Fibroblast of lung (primary cell): ENCODE measurements at regions not wholly inside any gene's neighbourhood (a gene's known extent, or its start where the extent isn't known, plus 50 kb on each side); places are given as distances from the start of the nearest gene placed in this dataset.

ENCODE experiments used
- DNase-seq, 2 donors: peaks; one replicate each; pipeline versions ENCODE4 v3.0.0 to v3.0.0-alpha.2; 2010; ENCODE audit warnings: low read depth in 2 of 2
- H2AFZ ChIP-seq: 2 replicates; pipeline ENCODE4 v1.5.1; 2012; ENCODE audit warnings: low read length, control low read depth, inconsistent platforms
- H3K27ac ChIP-seq: 2 replicates; pipeline ENCODE4 v1.5.1; 2011; ENCODE audit warnings: low read length, control low read depth; ENCODE audit not compliant: insufficient read depth
- H3K27me3 ChIP-seq: 2 replicates; pipeline ENCODE4 v1.5.1; 2011; ENCODE audit warnings: mild to moderate bottlenecking, low read length; ENCODE audit not compliant: control insufficient read depth, insufficient read depth
- H3K36me3 ChIP-seq: 2 replicates; pipeline ENCODE4 v1.5.1; 2011; ENCODE audit warnings: low read length; ENCODE audit not compliant: control insufficient read depth, insufficient read depth
- H3K4me1 ChIP-seq: 2 replicates; pipeline ENCODE4 v1.5.1; 2011; ENCODE audit warnings: low read length; ENCODE audit not compliant: control insufficient read depth, insufficient read depth; ENCODE audit errors: extremely low read depth
- H3K4me2 ChIP-seq: 2 replicates; pipeline ENCODE4 v1.5.1; 2011; ENCODE audit warnings: low read length, control low read depth; ENCODE audit not compliant: insufficient read depth; ENCODE audit errors: extremely low read depth
- H3K4me3 ChIP-seq, 4 experiments: fragments of 200-600 bp in 1 of 4; sonication (generic) in 1 of 4; replicated peaks in 1 of 4; 2 replicates each; pipeline ENCODE4 v1.5.1; 2011 to 2016; ENCODE audit warnings: low read length in 4 of 4, low read depth in 3 of 4, mild to moderate bottlenecking in 3 of 4, control low read depth in 2 of 4, inconsistent platforms in 1 of 4, mixed read lengths in 1 of 4; ENCODE audit not compliant: insufficient read depth in 1 of 4; ENCODE audit errors: control extremely low read depth in 1 of 4
- H3K79me2 ChIP-seq: 2 replicates; pipeline ENCODE4 v1.5.1; 2012; ENCODE audit warnings: mild to moderate bottlenecking, low read length, inconsistent platforms; ENCODE audit not compliant: control insufficient read depth, insufficient read depth
- H3K9ac ChIP-seq: 2 replicates; pipeline ENCODE4 v1.5.1; 2011; ENCODE audit warnings: mild to moderate bottlenecking, low read length, control low read depth; ENCODE audit not compliant: insufficient read depth
- H3K9me3 ChIP-seq: 2 replicates; pipeline ENCODE4 v1.5.1; 2012; ENCODE audit warnings: low read depth, low read length; ENCODE audit not compliant: control insufficient read depth, insufficient read depth
- H4K20me1 ChIP-seq: 2 replicates; pipeline ENCODE4 v1.5.1; 2011; ENCODE audit warnings: low read length; ENCODE audit not compliant: control insufficient read depth, insufficient read depth; ENCODE audit errors: extremely low read depth
- EZH2 ChIP-seq: IDR thresholded peaks from 2 replicates; pipeline ENCODE4 v1.5.1; 2012; ENCODE audit warnings: low read length, control low read depth, mild to moderate bottlenecking; ENCODE audit errors: missing control alignments
- TF ChIP-seq, protein P1 (sequence below), 2 donors: IDR thresholded peaks in 1 of 2; conservative IDR thresholded peaks in 1 of 2; 1 replicate in 1 of 2; 2 replicates in 1 of 2; pipeline ENCODE4 v1.5.1; 2011 to 2012; ENCODE audit warnings: low read length in 2 of 2, control low read depth in 1 of 2, inconsistent platforms in 1 of 2, low read depth in 1 of 2, mild to moderate bottlenecking in 1 of 2

DNA sequence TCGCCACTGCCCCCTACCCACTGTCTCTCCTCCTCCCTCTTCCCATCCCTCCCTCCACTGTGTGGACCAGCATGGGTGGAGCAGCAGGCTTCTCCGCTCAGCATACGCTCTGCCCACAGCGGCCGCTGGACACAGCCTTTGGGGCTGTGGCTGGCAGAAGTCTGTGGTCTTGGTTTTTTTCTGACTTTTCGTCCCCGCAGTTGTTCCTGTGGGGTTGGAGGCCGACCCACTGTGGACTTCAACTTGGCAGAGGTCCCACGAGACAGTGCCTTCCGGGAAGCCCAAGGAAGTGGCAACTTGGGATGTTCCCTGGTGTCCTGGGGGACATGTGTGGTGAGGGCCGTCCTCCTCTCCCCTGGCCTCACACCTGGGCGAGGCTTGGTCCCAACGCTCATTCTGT, 162.5 kb upstream of the C1orf174 start:
- DNase-seq: no peak
- TF ChIP-seq EZH2: no peak
- TF ChIP-seq, protein P1, sequence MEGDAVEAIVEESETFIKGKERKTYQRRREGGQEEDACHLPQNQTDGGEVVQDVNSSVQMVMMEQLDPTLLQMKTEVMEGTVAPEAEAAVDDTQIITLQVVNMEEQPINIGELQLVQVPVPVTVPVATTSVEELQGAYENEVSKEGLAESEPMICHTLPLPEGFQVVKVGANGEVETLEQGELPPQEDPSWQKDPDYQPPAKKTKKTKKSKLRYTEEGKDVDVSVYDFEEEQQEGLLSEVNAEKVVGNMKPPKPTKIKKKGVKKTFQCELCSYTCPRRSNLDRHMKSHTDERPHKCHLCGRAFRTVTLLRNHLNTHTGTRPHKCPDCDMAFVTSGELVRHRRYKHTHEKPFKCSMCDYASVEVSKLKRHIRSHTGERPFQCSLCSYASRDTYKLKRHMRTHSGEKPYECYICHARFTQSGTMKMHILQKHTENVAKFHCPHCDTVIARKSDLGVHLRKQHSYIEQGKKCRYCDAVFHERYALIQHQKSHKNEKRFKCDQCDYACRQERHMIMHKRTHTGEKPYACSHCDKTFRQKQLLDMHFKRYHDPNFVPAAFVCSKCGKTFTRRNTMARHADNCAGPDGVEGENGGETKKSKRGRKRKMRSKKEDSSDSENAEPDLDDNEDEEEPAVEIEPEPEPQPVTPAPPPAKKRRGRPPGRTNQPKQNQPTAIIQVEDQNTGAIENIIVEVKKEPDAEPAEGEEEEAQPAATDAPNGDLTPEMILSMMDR (conservative IDR thresholded peaks at IDR 0.05 in 1 of 2, IDR thresholded peaks at IDR 0.05 in 1 of 2; ENCODE audit: low read depth in 1 of 2, low read length in 2 of 2): no peak
- Histone ChIP-seq H3K9ac (no peak overlapping the region), H3K36me3 (no peaks in the 10 kb centered on the region), H3K27me3 (no peaks in the 10 kb centered on the region), H3K4me3 (no peak overlapping the region), H4K20me1 (no peaks in the 10 kb centered on the region), H3K4me1 (no peaks in the 10 kb centered on the region), H3K79me2 (no peaks in the 10 kb centered on the region), H3K4me2 (no peak overlapping the region), H2AFZ (no peak overlapping the region), H3K9me3 (no peaks in the 10 kb centered on the region), H3K27ac (no peak overlapping the region)

- no peaks in the 10 kb centered on the region for H4K20me1 ChIP-seq
- H3K4me3 ChIP-seq: no peak overlapping the region
- H3K9me3 ChIP-seq: no peaks in the 10 kb centered on the region
- DNase-seq: no peak
- no peak overlapping the region for H3K9ac ChIP-seq
- no peak overlapping the region for H3K27ac ChIP-seq
- H3K36me3 ChIP-seq: no peaks in the 10 kb centered on the region
- no peaks in the 10 kb centered on the region for H3K4me1 ChIP-seq
- no peak overlapping the region for H3K4me2 ChIP-seq
- TF ChIP-seq EZH2: no peak
- TF ChIP-seq, protein P1 (conservative IDR thresholded peaks at IDR 0.05 in 1 of 2, IDR thresholded peaks at IDR 0.05 in 1 of 2; ENCODE audit: low read depth in 1 of 2, low read length in 2 of 2): no peak
- H3K79me2 ChIP-seq: no peaks in the 10 kb centered on the region
- H2AFZ ChIP-seq: no peak overlapping the region
- H3K27me3 ChIP-seq: no peaks in the 10 kb centered on the region
Observed at GRCh38 chr1:4062992-4063391, 162.9 kb upstream of the C1orf174 start.

GRCh38 chr1:4063516-4063915, 163.4 kb upstream of the C1orf174 start:
- no peak overlapping the region for H3K27ac ChIP-seq
- no peaks in the 10 kb centered on the region for H3K9me3 ChIP-seq
- no peak overlapping the region for H3K9ac ChIP-seq
- no peaks in the 10 kb centered on the region for H3K79me2 ChIP-seq
- no peaks in the 10 kb centered on the region for H3K4me1 ChIP-seq
- TF ChIP-seq, protein P1 (conservative IDR thresholded peaks at IDR 0.05 in 1 of 2, IDR thresholded peaks at IDR 0.05 in 1 of 2; ENCODE audit: low read depth in 1 of 2, low read length in 2 of 2): no peak
- TF ChIP-seq EZH2: no peak
- no peaks in the 10 kb centered on the region for H4K20me1 ChIP-seq
- no peaks in the 10 kb centered on the region for H3K36me3 ChIP-seq
- H3K4me2 ChIP-seq: no peak overlapping the region
- no peak for DNase-seq
- H2AFZ ChIP-seq: no peak overlapping the region
- no peaks in the 10 kb centered on the region for H3K27me3 ChIP-seq
- no peak overlapping the region for H3K4me3 ChIP-seq
